CD4-positive, alpha-beta T cell treated with Interleukin-2 at 100 ng/mL for 4 hours (primary cell): ENCODE measurements at regions not wholly inside any gene's neighbourhood (a gene's known extent, or its start where the extent isn't known, plus 50 kb on each side); places are given as distances from the start of the nearest gene placed in this dataset.

ENCODE experiments used
- DNase-seq: peaks from one replicate; pipeline ENCODE4 v3.0.0-alpha.2; 2020; ENCODE audit warnings: low spot score

- no peak for DNase-seq
Measured at GRCh38 chr6:87908978-87909811, 138.4 kb upstream of the SPACA1 start.

- peak; percentile 10 for DNase-seq
Measured at GRCh38 chr6:87907521-87907920, 140.1 kb upstream of the SPACA1 start.

GRCh38 chr6:87905101-87905641 is 142.5 kb upstream of the SPACA1 start:
- no peak for DNase-seq

- no peak for DNase-seq
Measured at GRCh38 chr6:87904011-87904410, 143.6 kb upstream of the SPACA1 start.

GRCh38 chr6:87903323-87903722 is 144.3 kb upstream of the SPACA1 start:
- no peak for DNase-seq

GRCh38 chr6:87902383-87902782 is 145.3 kb upstream of the SPACA1 start:
- no peak for DNase-seq

GRCh38 chr6:87901613-87902012 is 146.0 kb upstream of the SPACA1 start:
- DNase-seq: no peak

- no peak for DNase-seq
Measured at GRCh38 chr6:87900160-87900698, 147.4 kb upstream of the SPACA1 start.

GRCh38 chr6:87899499-87900147 is 148.0 kb upstream of the SPACA1 start:
- no peak for DNase-seq

GRCh38 chr6:87897663-87898062 is 150.0 kb upstream of the SPACA1 start:
- no peak for DNase-seq

- DNase-seq: no peak
Measured at GRCh38 chr6:87897013-87897412, 150.6 kb upstream of the SPACA1 start.

- DNase-seq: no peak
Measured at GRCh38 chr6:87887266-87887665, 160.4 kb upstream of the SPACA1 start.

GRCh38 chr6:87884203-87884602 is 163.4 kb upstream of the SPACA1 start:
- no peak for DNase-seq

- no peak for DNase-seq
Measured at GRCh38 chr6:87881342-87881895, 166.2 kb upstream of the SPACA1 start.

- DNase-seq: no peak
Measured at GRCh38 chr6:87879132-87879861, 168.3 kb upstream of the SPACA1 start.

- DNase-seq: no peak
Measured at GRCh38 chr6:87875781-87876180, 171.9 kb upstream of the SPACA1 start.

- DNase-seq: no peak
Measured at GRCh38 chr6:87873556-87873955, 171.5 kb upstream of the AKIRIN2 start.

- DNase-seq: no peak
Measured at GRCh38 chr6:87870556-87870955, 168.5 kb upstream of the AKIRIN2 start.

- DNase-seq: no peak
Measured at GRCh38 chr6:87869064-87869905, 167.3 kb upstream of the AKIRIN2 start.

- no peak for DNase-seq
Measured at GRCh38 chr6:87860902-87861301, 158.9 kb upstream of the AKIRIN2 start.

- no peak for DNase-seq
Measured at GRCh38 chr6:87858440-87858839, 156.4 kb upstream of the AKIRIN2 start.
